ENCODE measurements at regions not wholly inside any gene's neighbourhood (a gene's known extent, or its start where the extent isn't known, plus 50 kb on each side); places are given as distances from the start of the nearest gene placed in this dataset.
A peak's percentile ranks its signal among the peaks of the same experiment; 100 is the strongest.

- peaks cover 7 to 18% (median 15%) of the 10 kb centered on the region in 4 donors for H3K4me1 ChIP-seq (ENCODE audit: control insufficient read depth in 4 of 4, insufficient read depth in 4 of 4, low read length in 3 of 4)
Observed at GRCh38 chr2:47266939-47267710, 90.8 kb upstream of the CALM2 start.

GRCh38 chr2:47265751-47266231 is 89.5 kb upstream of the CALM2 start:
- Histone ChIP-seq H3K4me3 (ENCODE audit: low read depth in 1 of 3, low read length in 3 of 3) (no peak overlapping the region), H3K4me1 (ENCODE audit: control insufficient read depth in 4 of 4, insufficient read depth in 4 of 4, low read length in 3 of 4) (peaks cover 7 to 16% (median 12%) of the 10 kb centered on the region in 4 donors), H3K27me3 (ENCODE audit: control insufficient read depth in 4 of 4, insufficient read depth in 4 of 4, low read length in 3 of 4) (no peaks in the 10 kb centered on the region), H3K36me3 (ENCODE audit: control insufficient read depth in 4 of 4, insufficient read depth in 3 of 4, low read depth in 1 of 4, low read length in 3 of 4) (no peaks in the 10 kb centered on the region), H3K9me3 (ENCODE audit: control insufficient read depth in 4 of 4, low read length in 3 of 4) (no peaks in the 10 kb centered on the region), H3K9ac (ENCODE audit: low read depth in 1 of 2, low read length in 2 of 2) (no peak overlapping the region), H3K27ac (ENCODE audit: low read depth in 1 of 2, low read length in 2 of 2) (no peak overlapping the region)
- TF ChIP-seq MAX (IDR thresholded peaks at IDR 0.05) (no peak), RAD21 (IDR thresholded peaks at IDR 0.05) (no peak), GABPA (IDR thresholded peaks at IDR 0.05 in 1 of 2, conservative IDR thresholded peaks at IDR 0.05 in 1 of 2) (no peak), FOXA2 (IDR thresholded peaks at IDR 0.05) (no peak), SP1 (IDR thresholded peaks at IDR 0.05) (no peak), NR2F2 (IDR thresholded peaks at IDR 0.05) (no peak)
- DNase-seq (ENCODE audit: low spot score) = no peak
- 86% methylated on average over 5 of the region's 5 CpGs for WGBS

More at GRCh38 chr2:47266939-47267710, 90.8 kb upstream of the CALM2 start:
- H3K9ac ChIP-seq (ENCODE audit: low read depth in 1 of 2, low read length in 2 of 2) = no peak overlapping the region
- no peak overlapping the region for H3K4me3 ChIP-seq (ENCODE audit: low read depth in 1 of 3, low read length in 3 of 3)
- H3K27ac ChIP-seq (ENCODE audit: low read depth in 1 of 2, low read length in 2 of 2) = no peak overlapping the region
- TF ChIP-seq HNF4G (IDR thresholded peaks at IDR 0.05) = no peak
- TF ChIP-seq ATF3 (IDR thresholded peaks at IDR 0.05) = no peak
- no peak for TF ChIP-seq JUND (IDR thresholded peaks at IDR 0.05)
- no peak for TF ChIP-seq HNF4A (conservative IDR thresholded peaks at IDR 0.05)
- TF ChIP-seq SP1 (IDR thresholded peaks at IDR 0.05) = no peak
- TF ChIP-seq FOXA2 (IDR thresholded peaks at IDR 0.05) = no peak
- WGBS = 93% methylated on average over 8 of the region's 8 CpGs
- no peaks in the 10 kb centered on the region for H3K36me3 ChIP-seq (ENCODE audit: control insufficient read depth in 4 of 4, insufficient read depth in 3 of 4, low read depth in 1 of 4, low read length in 3 of 4)
- no peaks in the 10 kb centered on the region for H3K27me3 ChIP-seq (ENCODE audit: control insufficient read depth in 4 of 4, insufficient read depth in 4 of 4, low read length in 3 of 4)
- DNase-seq (ENCODE audit: low spot score) = no peak
- H3K9me3 ChIP-seq (ENCODE audit: control insufficient read depth in 4 of 4, low read length in 3 of 4) = no peaks in the 10 kb centered on the region

- 32% methylated on average over 8 of the region's 8 CpGs for WGBS
- Histone ChIP-seq H3K4me1 (ENCODE audit: control insufficient read depth in 4 of 4, insufficient read depth in 4 of 4, low read length in 3 of 4) (peaks cover 7 to 16% (median 12%) of the 10 kb centered on the region in 4 donors), H3K9ac (ENCODE audit: low read depth in 1 of 2, low read length in 2 of 2) (no peak overlapping the region)
Observed at GRCh38 chr2:47265158-47265557, 88.8 kb upstream of the CALM2 start.

More at GRCh38 chr2:47265158-47265557, 88.8 kb upstream of the CALM2 start:
- TF ChIP-seq YY1 (IDR thresholded peaks at IDR 0.05) = no peak
- TF ChIP-seq RXRA (IDR thresholded peaks at IDR 0.05) = peak in 1 of 2 donors; percentile 57
- TF ChIP-seq GABPA (IDR thresholded peaks at IDR 0.05 in 1 of 2, conservative IDR thresholded peaks at IDR 0.05 in 1 of 2) = no peak
- TF ChIP-seq FOXA1 (IDR thresholded peaks at IDR 0.05) = no peak
- no peak for TF ChIP-seq FOXA2 (IDR thresholded peaks at IDR 0.05)
- TF ChIP-seq CTCF (IDR thresholded peaks at IDR 0.05; ENCODE audit: low read depth, low read length, missing input control) = no peak
- no peak for TF ChIP-seq EGR1 (IDR thresholded peaks at IDR 0.05; ENCODE audit: low read depth in 2 of 2)
- peak; percentile 25 for TF ChIP-seq SP1 (IDR thresholded peaks at IDR 0.05)
- TF ChIP-seq NR2F2 (IDR thresholded peaks at IDR 0.05) = no peak
- no peak for TF ChIP-seq TAF1 (conservative IDR thresholded peaks at IDR 0.05)
- no peak for TF ChIP-seq ATF3 (IDR thresholded peaks at IDR 0.05)
- TF ChIP-seq RAD21 (IDR thresholded peaks at IDR 0.05) = peak; percentile 38 to 55
- TF ChIP-seq JUND (IDR thresholded peaks at IDR 0.05) = no peak
- TF ChIP-seq MAX (IDR thresholded peaks at IDR 0.05) = no peak
- TF ChIP-seq HNF4A (conservative IDR thresholded peaks at IDR 0.05) = peak; percentile 26 to 46
- no peaks in the 10 kb centered on the region for H3K27me3 ChIP-seq (ENCODE audit: control insufficient read depth in 4 of 4, insufficient read depth in 4 of 4, low read length in 3 of 4)
- H3K4me3 ChIP-seq (ENCODE audit: low read depth in 1 of 3, low read length in 3 of 3) = no peak overlapping the region
- H3K36me3 ChIP-seq (ENCODE audit: control insufficient read depth in 4 of 4, insufficient read depth in 3 of 4, low read depth in 1 of 4, low read length in 3 of 4) = no peaks in the 10 kb centered on the region
- no peaks in the 10 kb centered on the region for H3K9me3 ChIP-seq (ENCODE audit: control insufficient read depth in 4 of 4, low read length in 3 of 4)
- DNase-seq (ENCODE audit: low spot score) = no peak
- H3K27ac ChIP-seq (ENCODE audit: low read depth in 1 of 2, low read length in 2 of 2) = no peak overlapping the region
